ENCODE measurements at regions not wholly inside any gene's neighbourhood (a gene's known extent, or its start where the extent isn't known, plus 50 kb on each side); places are given as distances from the start of the nearest gene placed in this dataset.

DNA sequence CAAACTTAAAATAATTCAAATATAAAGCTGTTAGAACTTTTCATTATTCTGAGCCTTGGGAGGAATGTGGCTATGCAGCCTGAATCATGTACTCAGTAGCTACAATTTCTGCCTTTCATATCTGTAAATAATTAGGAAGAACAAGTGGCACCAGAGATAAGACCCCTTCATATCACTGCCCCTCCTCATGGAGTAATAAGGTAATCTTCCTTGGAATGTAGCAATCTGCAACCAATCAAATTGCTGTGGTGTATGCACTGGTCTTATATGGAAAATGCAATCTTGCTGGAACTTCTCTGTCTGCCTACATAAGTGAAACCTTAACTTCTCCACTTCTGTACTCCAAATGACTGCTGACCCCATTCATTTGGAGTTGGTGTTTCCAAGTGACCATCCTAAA lies 104.4 kb upstream of the VANGL1 start:
- TF ChIP-seq CTCF (IDR thresholded peaks at IDR 0.05 in 4 of 5, conservative IDR thresholded peaks at IDR 0.05 in 1 of 5), result no peak
- no peak for TF ChIP-seq POLR2A (IDR thresholded peaks at IDR 0.05)

All from gastrocnemius medialis (tissue), 4 donors.